GM12892 (cell line): ENCODE measurements at regions not wholly inside any gene's neighbourhood (a gene's known extent, or its start where the extent isn't known, plus 50 kb on each side); places are given as distances from the start of the nearest gene placed in this dataset.

Source experiments
- POLR2A ChIP-seq: IDR thresholded peaks from 2 replicates; pipeline ENCODE4 v1.6.1; 2011; ENCODE audit warnings: low read depth, low read length, control low read depth
- POLR2AphosphoS5 ChIP-seq: IDR thresholded peaks from 2 replicates; pipeline ENCODE4 v1.6.1; 2011; ENCODE audit warnings: low read depth, low read length, control low read depth

GRCh38 chr16:17017442-17017841 lies 453.3 kb downstream of the XYLT1 start:
- no peak for TF ChIP-seq POLR2A
- no peak for TF ChIP-seq POLR2AphosphoS5
